ENCODE measurements at regions not wholly inside any gene's neighbourhood (a gene's known extent, or its start where the extent isn't known, plus 50 kb on each side); places are given as distances from the start of the nearest gene placed in this dataset.

- TF ChIP-seq POLR2AphosphoS5 (IDR thresholded peaks at IDR 0.05): peak; percentile 38 to 77 (median 73)
- TF ChIP-seq CTCF (IDR thresholded peaks at IDR 0.05): no peak
- no peak for TF ChIP-seq POLR2A (IDR thresholded peaks at IDR 0.05)
These were observed 213.2 kb upstream of the ECI2 start for GRCh38 chr6:4348462-4349112.

All from stomach (tissue), 4 donors.